Endothelial cell (in vitro differentiated cells): ENCODE measurements at regions not wholly inside any gene's neighbourhood (a gene's known extent, or its start where the extent isn't known, plus 50 kb on each side); places are given as distances from the start of the nearest gene placed in this dataset.

Experiments
- DNase-seq: peaks from one replicate; pipeline ENCODE4 v3.0.0; 2021; ENCODE audit warnings: low spot score
- H3K27ac Mint-ChIP-seq: one replicate; pipeline ENCODE4 v1.8.0; 2021; ENCODE audit warnings: mixed read lengths, inconsistent platforms; ENCODE audit not compliant: unreplicated experiment
- H3K27me3 Mint-ChIP-seq: one replicate; pipeline ENCODE4 v1.8.0; 2021; ENCODE audit warnings: mild to moderate bottlenecking, moderate library complexity, mixed read lengths, inconsistent platforms; ENCODE audit not compliant: unreplicated experiment
- H3K36me3 Mint-ChIP-seq: one replicate; pipeline ENCODE4 v1.8.0; 2021; ENCODE audit warnings: mild to moderate bottlenecking, low read depth, mixed read lengths, inconsistent platforms; ENCODE audit not compliant: unreplicated experiment
- H3K4me1 Mint-ChIP-seq: one replicate; pipeline ENCODE4 v1.8.0; 2021; ENCODE audit warnings: mild to moderate bottlenecking, mixed read lengths, inconsistent platforms; ENCODE audit not compliant: unreplicated experiment
- H3K4me3 Mint-ChIP-seq: one replicate; pipeline ENCODE4 v1.8.0; 2021; ENCODE audit warnings: mild to moderate bottlenecking, mixed read lengths, inconsistent platforms; ENCODE audit not compliant: unreplicated experiment
- H3K9me3 Mint-ChIP-seq: one replicate; pipeline ENCODE4 v1.8.0; 2021; ENCODE audit warnings: mixed read lengths, inconsistent platforms; ENCODE audit not compliant: unreplicated experiment
- TF ChIP-seq, protein P1 (sequence below): fragments of 200-600 bp; sonication (generic); IDR thresholded peaks from one replicate; pipeline ENCODE4 v1.5.0; 2021; ENCODE audit warnings: antibody characterized with exemption; ENCODE audit not compliant: unreplicated experiment

DNA sequence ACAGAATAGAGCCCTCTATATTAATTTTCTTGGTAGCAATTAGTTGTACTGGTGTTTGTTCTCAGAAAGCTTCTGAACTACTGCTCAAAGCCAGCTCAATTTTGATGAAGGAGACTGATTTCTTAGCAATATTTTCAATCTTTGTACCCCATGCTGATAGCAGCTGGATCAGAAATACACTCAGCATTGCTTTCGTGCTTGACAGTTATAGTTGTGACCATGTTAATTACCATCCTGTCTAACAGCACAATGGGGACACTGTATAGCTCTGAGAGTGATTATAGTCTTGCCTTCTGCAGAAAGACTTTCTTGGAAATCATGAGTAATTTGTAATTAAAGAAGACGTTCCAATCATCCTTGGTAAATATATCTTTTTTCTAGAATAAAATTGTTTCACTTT, 79.7 kb upstream of the GNPDA2 start:
- H3K27ac Mint-ChIP-seq = no peak overlapping the region
- H3K4me3 Mint-ChIP-seq = no peak overlapping the region
- H3K36me3 Mint-ChIP-seq = no peaks in the 10 kb centered on the region
- H3K4me1 Mint-ChIP-seq = no peaks in the 10 kb centered on the region
- H3K9me3 Mint-ChIP-seq = no peaks in the 10 kb centered on the region
- TF ChIP-seq, protein P1, sequence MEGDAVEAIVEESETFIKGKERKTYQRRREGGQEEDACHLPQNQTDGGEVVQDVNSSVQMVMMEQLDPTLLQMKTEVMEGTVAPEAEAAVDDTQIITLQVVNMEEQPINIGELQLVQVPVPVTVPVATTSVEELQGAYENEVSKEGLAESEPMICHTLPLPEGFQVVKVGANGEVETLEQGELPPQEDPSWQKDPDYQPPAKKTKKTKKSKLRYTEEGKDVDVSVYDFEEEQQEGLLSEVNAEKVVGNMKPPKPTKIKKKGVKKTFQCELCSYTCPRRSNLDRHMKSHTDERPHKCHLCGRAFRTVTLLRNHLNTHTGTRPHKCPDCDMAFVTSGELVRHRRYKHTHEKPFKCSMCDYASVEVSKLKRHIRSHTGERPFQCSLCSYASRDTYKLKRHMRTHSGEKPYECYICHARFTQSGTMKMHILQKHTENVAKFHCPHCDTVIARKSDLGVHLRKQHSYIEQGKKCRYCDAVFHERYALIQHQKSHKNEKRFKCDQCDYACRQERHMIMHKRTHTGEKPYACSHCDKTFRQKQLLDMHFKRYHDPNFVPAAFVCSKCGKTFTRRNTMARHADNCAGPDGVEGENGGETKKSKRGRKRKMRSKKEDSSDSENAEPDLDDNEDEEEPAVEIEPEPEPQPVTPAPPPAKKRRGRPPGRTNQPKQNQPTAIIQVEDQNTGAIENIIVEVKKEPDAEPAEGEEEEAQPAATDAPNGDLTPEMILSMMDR = no peak
- no peaks in the 10 kb centered on the region for H3K27me3 Mint-ChIP-seq
- no peak for DNase-seq

DNA sequence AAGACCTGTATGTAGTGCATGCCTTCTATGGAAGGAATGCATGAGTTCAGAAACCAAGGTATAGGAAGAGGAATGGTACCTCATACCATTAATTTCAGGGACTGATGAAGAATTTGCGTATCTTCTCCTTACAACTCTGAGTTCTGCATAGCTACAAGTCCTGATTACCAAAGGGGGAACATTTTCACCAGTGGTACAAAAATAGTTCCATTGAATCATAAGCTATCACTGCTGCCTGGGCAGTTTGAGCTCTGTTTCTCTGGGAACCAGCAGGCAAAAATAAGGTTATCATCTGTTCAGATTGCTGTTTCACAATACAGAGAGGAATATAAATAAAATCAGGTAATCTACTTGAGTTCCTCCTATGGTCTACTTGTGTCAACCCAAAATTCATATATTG, 77.9 kb upstream of the GNPDA2 start:
- Mint-ChIP-seq H3K4me1 (no peaks in the 10 kb centered on the region), H3K4me3 (no peak overlapping the region), H3K27ac (no peak overlapping the region), H3K27me3 (no peaks in the 10 kb centered on the region), H3K9me3 (no peaks in the 10 kb centered on the region), H3K36me3 (no peaks in the 10 kb centered on the region)
- TF ChIP-seq, protein P1 = no peak
- DNase-seq = no peak

DNA sequence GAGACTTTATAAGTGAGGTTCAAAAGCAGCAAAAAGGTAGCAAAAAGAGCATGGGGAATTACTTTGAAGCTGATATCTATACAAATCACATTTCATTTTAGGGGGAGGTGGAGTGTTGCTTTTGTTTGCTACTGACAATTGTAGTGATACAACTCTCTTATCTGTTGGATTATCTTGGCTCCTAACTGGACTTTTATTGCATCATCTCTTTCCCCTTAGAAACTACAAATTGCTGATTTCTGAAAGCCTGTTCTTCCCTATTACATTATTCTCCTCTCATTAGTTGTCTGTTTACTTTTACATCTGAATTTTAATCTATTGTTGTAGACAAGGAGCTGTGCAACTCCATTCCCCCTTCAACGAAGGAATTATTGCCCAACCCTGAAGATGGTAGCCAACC, 75.0 kb upstream of the GNPDA2 start:
- H3K4me3 Mint-ChIP-seq = no peak overlapping the region
- DNase-seq = no peak

DNA sequence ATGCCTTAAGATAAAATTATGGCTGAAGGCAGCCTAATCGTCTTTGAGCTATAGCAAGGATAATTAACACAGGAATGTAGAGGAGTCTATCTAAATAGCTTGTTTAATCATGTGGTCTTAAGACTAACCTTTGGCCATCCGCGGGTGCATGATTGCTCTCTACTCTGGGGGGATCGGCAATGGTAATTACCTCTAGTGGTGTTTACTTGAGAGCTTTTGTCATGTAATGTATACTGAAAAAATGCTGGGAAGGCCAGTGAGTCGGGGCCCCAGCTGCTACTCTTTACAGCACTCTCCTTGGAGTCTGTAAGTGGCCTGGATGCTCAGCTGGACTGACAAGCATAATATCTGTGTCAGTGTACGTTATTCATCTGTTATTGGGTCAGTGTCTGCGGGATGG, 65.5 kb upstream of the GNPDA2 start:
- Mint-ChIP-seq H3K27me3 (no peaks in the 10 kb centered on the region), H3K9me3 (no peaks in the 10 kb centered on the region), H3K36me3 (no peaks in the 10 kb centered on the region), H3K27ac (no peak overlapping the region), H3K4me3 (no peak overlapping the region), H3K4me1 (no peaks in the 10 kb centered on the region)
- TF ChIP-seq, protein P1 = no peak
- no peak for DNase-seq

More for the DNA sequence above, 75.0 kb upstream of the GNPDA2 start:
- H3K27me3 Mint-ChIP-seq = no peaks in the 10 kb centered on the region
- no peaks in the 10 kb centered on the region for H3K4me1 Mint-ChIP-seq
- TF ChIP-seq, protein P1 = no peak
- H3K36me3 Mint-ChIP-seq = peaks cover 4% of the 10 kb centered on the region
- peaks cover 8% of the 10 kb centered on the region for H3K9me3 Mint-ChIP-seq
- H3K27ac Mint-ChIP-seq = no peak overlapping the region

DNA sequence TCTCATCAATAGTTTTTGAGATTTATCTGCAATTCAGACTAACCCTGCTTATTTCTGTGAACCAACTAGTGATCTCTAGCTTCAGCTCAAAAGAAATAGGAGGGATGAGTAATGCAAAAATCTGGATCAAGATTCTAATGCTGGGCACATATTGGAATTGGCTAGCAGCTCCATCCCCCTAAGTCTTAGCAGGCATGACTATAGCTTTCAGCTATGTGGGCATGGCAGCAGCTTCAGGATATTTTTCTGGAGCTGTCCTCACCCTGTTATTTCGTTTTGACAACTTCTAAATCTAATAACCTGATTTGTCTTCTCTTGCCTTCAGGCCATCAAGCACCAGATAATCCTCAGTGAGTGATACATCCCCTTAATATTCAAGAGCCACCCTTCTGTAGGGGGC, 50.8 kb upstream of the GNPDA2 start:
- H3K27ac Mint-ChIP-seq = no peak overlapping the region
- H3K9me3 Mint-ChIP-seq = peaks cover 5% of the 10 kb centered on the region
- no peak overlapping the region for H3K4me3 Mint-ChIP-seq
- DNase-seq = no peak
- TF ChIP-seq, protein P1 = no peak
- H3K27me3 Mint-ChIP-seq = no peaks in the 10 kb centered on the region
- H3K4me1 Mint-ChIP-seq = no peaks in the 10 kb centered on the region
- H3K36me3 Mint-ChIP-seq = no peaks in the 10 kb centered on the region
